PC-3 (cell line): ENCODE measurements at regions not wholly inside any gene's neighbourhood (a gene's known extent, or its start where the extent isn't known, plus 50 kb on each side); places are given as distances from the start of the nearest gene placed in this dataset.
A peak's percentile ranks its signal among the peaks of the same experiment; 100 is the strongest.

Experiments
- ATAC-seq: fragments of 200-7000 bp; cut with Tn5 transposase; 2 replicates; pipeline ENCODE4 v1.9.1; 2020; ENCODE audit warnings: mild to moderate bottlenecking, moderate library complexity
- BruUV-seq: library from RNA; stranded (reverse); fragments of 400-500 nt; replicated peaks from 2 replicates; lab custom pipeline; 2021; lab: Mats Ljungman, UMichigan
- CTCF ChIA-PET: fragments of 300-600 bp; sonication (Branson Sonifier 250); formaldehyde crosslinking; loops from one replicate; lab custom pipeline; 2022; ENCODE audit warnings: antibody characterized with exemption; lab: Charles Lee
- POLR2A ChIA-PET: fragments of 300-600 bp; sonication (Branson Sonifier 250); formaldehyde crosslinking; loops from one replicate; lab custom pipeline; 2022; ENCODE audit warnings: antibody characterized with exemption; ENCODE audit not compliant: unreplicated experiment; lab: Charles Lee
- DNase-seq: peaks from one replicate; pipeline ENCODE4 v3.0.0-alpha.2; 2015
- H2AFZ ChIP-seq: fragments of 300-600 bp; sonication (generic); 2 replicates; pipeline ENCODE4 v1.6.0; 2016; ENCODE audit warnings: antibody characterized with exemption, low read length
- H3F3A ChIP-seq: fragments of 300-600 bp; sonication (generic); one replicate; pipeline ENCODE4 v1.6.0; 2017; ENCODE audit warnings: antibody characterized with exemption, low read length, control low read depth, mild to moderate bottlenecking; ENCODE audit not compliant: unreplicated experiment
- H3K27ac ChIP-seq: fragments of 300-600 bp; sonication (generic); 2 replicates; pipeline ENCODE4 v1.5.1; 2016; ENCODE audit warnings: mild to moderate bottlenecking, low read length
- H3K27me3 ChIP-seq: fragments of 300-600 bp; sonication (generic); 2 replicates; pipeline ENCODE4 v1.6.1; 2016; ENCODE audit warnings: low read length, mixed read lengths
- H3K36me3 ChIP-seq: fragments of 300-600 bp; sonication (generic); 2 replicates; pipeline ENCODE4 v1.6.1; 2016; ENCODE audit warnings: low read depth, mixed run types, low read length, mixed read lengths
- H3K4me1 ChIP-seq: fragments of 300-600 bp; sonication (generic); 2 replicates; pipeline ENCODE4 v1.5.1; 2016; ENCODE audit warnings: low read length; ENCODE audit not compliant: insufficient read depth
- H3K4me2 ChIP-seq: fragments of 300-600 bp; sonication (generic); 2 replicates; pipeline ENCODE4 v1.6.0; 2016; ENCODE audit warnings: low read length
- H3K4me3 ChIP-seq: fragments of 300-600 bp; sonication (generic); 2 replicates; pipeline ENCODE4 v1.5.1; 2016; ENCODE audit warnings: mild to moderate bottlenecking, low read length, mixed read lengths
- H3K79me2 ChIP-seq: fragments of 300-600 bp; sonication (generic); 2 replicates; pipeline ENCODE4 v1.6.1; 2017; ENCODE audit warnings: low read length, mixed read lengths
- H3K9ac ChIP-seq: fragments of 300-600 bp; sonication (generic); 2 replicates; pipeline ENCODE4 v1.6.0; 2016; ENCODE audit warnings: mild to moderate bottlenecking, low read length
- H3K9me2 ChIP-seq: fragments of 300-600 bp; sonication (generic); replicated peaks from 2 replicates; pipeline ENCODE4 v1.6.1; 2016; ENCODE audit warnings: mixed run types, low read length, mixed read lengths
- H3K9me3 ChIP-seq: fragments of 300-600 bp; sonication (generic); 2 replicates; pipeline ENCODE4 v1.6.1; 2016; ENCODE audit warnings: low read length, mixed read lengths
- H4K20me1 ChIP-seq: fragments of 300-600 bp; sonication (generic); 2 replicates; pipeline ENCODE4 v1.6.1; 2016; ENCODE audit warnings: low read length, mixed read lengths
- CTCF ChIP-seq: fragments of 300-600 bp; sonication (generic); conservative IDR thresholded peaks from 2 replicates; pipeline ENCODE4 v1.5.1; 2017; ENCODE audit warnings: antibody characterized with exemption, low read depth, mild to moderate bottlenecking, low read length
- EZH2 ChIP-seq: fragments of 300-600 bp; sonication (generic); IDR thresholded peaks from one replicate; pipeline ENCODE4 v1.6.1; 2017; ENCODE audit warnings: antibody characterized with exemption, mild to moderate bottlenecking, low read length; ENCODE audit not compliant: unreplicated experiment
- EZH2phosphoT487 ChIP-seq: fragments of 300-600 bp; sonication (generic); IDR thresholded peaks from 2 replicates; pipeline ENCODE4 v1.6.1; 2018; ENCODE audit warnings: mild to moderate bottlenecking, antibody characterized with exemption, low read length, borderline replicate concordance
- intact Hi-C: fragments of 100-400 bp; cut with micrococcal nuclease; formaldehyde crosslinking; loops from 2 replicates; pipeline ENCODE4 v1.9.0; 2023

GRCh38 chr10:21402606-21403083, 122.8 kb downstream of the SKIDA1 start:
- no peaks in the 10 kb centered on the region for H3K9me3 ChIP-seq
- H3K79me2 ChIP-seq = no peaks in the 10 kb centered on the region
- H3K27me3 ChIP-seq = no peaks in the 10 kb centered on the region
- CTCF ChIA-PET = no interaction called here
- no peak overlapping the region for H3K9ac ChIP-seq
- no peak overlapping the region for H3K27ac ChIP-seq
- intact Hi-C loops = no loop called here
- BruUV-seq = no TSS peak
- no peaks in the 10 kb centered on the region for H3K36me3 ChIP-seq
- H3F3A ChIP-seq = no peaks in the 10 kb centered on the region
- H3K4me1 ChIP-seq = peaks cover 32% of the 10 kb centered on the region
- POLR2A ChIA-PET = no interaction called here
- no peaks in the 10 kb centered on the region for H4K20me1 ChIP-seq
- 0 out of 2 replicates have a peak overlapping the region, but pooled peaks have one; percentile 16 for H3K4me2 ChIP-seq
- no peak overlapping the region for H3K4me3 ChIP-seq
- TF ChIP-seq EZH2 = no peak
- no peak for TF ChIP-seq CTCF
- no peak for TF ChIP-seq EZH2phosphoT487
- no peaks in the 10 kb centered on the region for H3K9me2 ChIP-seq
- ATAC-seq (no peak; the same call in 1 of the 2 replicates), DNase-seq (peak; percentile 59)
- no peak overlapping the region for H2AFZ ChIP-seq

- H3K27ac ChIP-seq = no peak overlapping the region
- no peak overlapping the region for H3K9ac ChIP-seq
Measured at GRCh38 chr10:21401196-21401595, 124.3 kb downstream of the SKIDA1 start.

More at GRCh38 chr10:21401196-21401595, 124.3 kb downstream of the SKIDA1 start:
- no peaks in the 10 kb centered on the region for H3K9me2 ChIP-seq
- ChIA-PET CTCF (no interaction called here), POLR2A (interaction anchor here (0.6 kb wide), 1 partner anchor 57 kb away, joined by 4 read pairs; no protein-coding TSS in a partner anchor)
- H2AFZ ChIP-seq = no peak overlapping the region
- TF ChIP-seq CTCF (no peak), EZH2 (no peak), EZH2phosphoT487 (no peak)
- no peak overlapping the region for H3K4me3 ChIP-seq
- DNase-seq = no peak
- no TSS peak for BruUV-seq
- peaks cover 32% of the 10 kb centered on the region for H3K4me1 ChIP-seq
- H3K4me2 ChIP-seq = no peak overlapping the region
- H3K36me3 ChIP-seq = no peaks in the 10 kb centered on the region
- no peaks in the 10 kb centered on the region for H3F3A ChIP-seq
- intact Hi-C loops = no loop called here
- no peaks in the 10 kb centered on the region for H3K27me3 ChIP-seq
- no peak for ATAC-seq
- H4K20me1 ChIP-seq = no peaks in the 10 kb centered on the region
- H3K9me3 ChIP-seq = no peaks in the 10 kb centered on the region
- no peaks in the 10 kb centered on the region for H3K79me2 ChIP-seq
